H1 (cell line): ENCODE measurements at regions not wholly inside any gene's neighbourhood (a gene's known extent, or its start where the extent isn't known, plus 50 kb on each side); places are given as distances from the start of the nearest gene placed in this dataset.
"Not testable (repeated sequence)": the region's sequence is repeated elsewhere in the genome, so short reads cannot be mapped to it uniquely, and the experiment has no call there.

Source experiments
- CTCF ChIA-PET: fragments of 300-600 bp; sonication (Branson Sonifier 250); formaldehyde crosslinking; loops from one replicate; lab custom pipeline; 2021; ENCODE audit not compliant: partially characterized antibody; lab: Charles Lee
- POLR2A ChIA-PET: fragments of 300-600 bp; sonication (Branson Sonifier 250); formaldehyde crosslinking; loops from one replicate; lab custom pipeline; 2021; ENCODE audit warnings: inconsistent platforms; ENCODE audit not compliant: partially characterized antibody; lab: Charles Lee
- DNase-seq, 2 experiments: peaks; one replicate each; pipeline versions ENCODE4 v3.0.0 to v3.0.0-alpha.2; 2010 to 2022; ENCODE audit warnings: low spot score in 2 of 2, low read depth in 1 of 2, mixed read lengths in 1 of 2
- FAIRE-seq: peaks from 2 replicates; lab custom pipeline; 2011; peaks lifted over from hg19 to GRCh38; lab: Jason Lieb, UNC
- H2AFZ ChIP-seq: 2 replicates; pipeline ENCODE4 v1.8.1; 2012; ENCODE audit warnings: low read length, inconsistent platforms
- H2AK5ac ChIP-seq: 2 replicates; pipeline ENCODE4 v1.6.1; 2013; ENCODE audit warnings: low read depth, low read length
- H2BK120ac ChIP-seq: replicated peaks from 2 replicates; pipeline ENCODE3; 2013; ENCODE audit warnings: low read depth, low read length, inconsistent platforms
- H2BK12ac ChIP-seq: 2 replicates; pipeline ENCODE4 v1.6.1; 2013; ENCODE audit warnings: low read depth, low read length
- H2BK15ac ChIP-seq: 2 replicates; pipeline ENCODE4 v1.6.1; 2013; ENCODE audit warnings: low read length
- H2BK20ac ChIP-seq: 2 replicates; pipeline ENCODE4 v1.6.1; 2013; ENCODE audit warnings: low read length
- H2BK5ac ChIP-seq: 2 replicates; pipeline ENCODE4 v1.6.1; 2013; ENCODE audit warnings: low read depth, low read length
- H3K14ac ChIP-seq: 2 replicates; pipeline ENCODE4 v1.6.1; 2013; ENCODE audit warnings: inconsistent platforms; ENCODE audit not compliant: insufficient read length
- H3K18ac ChIP-seq: 2 replicates; pipeline ENCODE4 v1.6.1; 2013; ENCODE audit warnings: low read length; ENCODE audit errors: extremely low read depth
- H3K23ac ChIP-seq: 2 replicates; pipeline ENCODE4 v1.6.1; 2013; ENCODE audit warnings: inconsistent platforms; ENCODE audit not compliant: insufficient read length
- H3K23me2 ChIP-seq: 2 replicates; pipeline ENCODE4 v1.6.1; 2013; ENCODE audit warnings: low read depth, low read length
- H3K27ac ChIP-seq: 2 replicates; pipeline ENCODE4 v1.6.1; 2011; ENCODE audit warnings: low read depth, low read length, inconsistent platforms
- H3K27me3 ChIP-seq, 4 experiments: replicated peaks in 1 of 4; 1 replicate in 1 of 4; 2 replicates in 3 of 4; pipeline versions ENCODE4 v1.6.1 to v1.8.1; 2011 to 2013; ENCODE audit warnings: low read length in 3 of 4, mild to moderate bottlenecking in 3 of 4, inconsistent platforms in 2 of 4, mixed read lengths in 2 of 4, moderate library complexity in 1 of 4; ENCODE audit not compliant: control insufficient read depth in 3 of 4, insufficient read depth in 3 of 4; ENCODE audit errors: extremely low read depth in 1 of 4
- H3K36me3 ChIP-seq, 4 experiments: 2 replicates each; pipeline versions ENCODE4 v1.6.1 to v1.8.1; 2011 to 2013; ENCODE audit warnings: mild to moderate bottlenecking in 4 of 4, low read length in 3 of 4, moderate library complexity in 2 of 4, control low read depth in 1 of 4, inconsistent platforms in 1 of 4; ENCODE audit not compliant: insufficient read depth in 4 of 4, control insufficient read depth in 2 of 4
- H3K4ac ChIP-seq: replicated peaks from 2 replicates; pipeline ENCODE3; 2013; ENCODE audit warnings: low read length, low read depth, mixed read lengths, inconsistent platforms; ENCODE audit not compliant: insufficient read length
- H3K4me1 ChIP-seq, 4 experiments: replicated peaks in 1 of 4; 1 replicate in 1 of 4; 2 replicates in 3 of 4; pipeline versions ENCODE4 v1.6.1 to v1.8.1; 2011 to 2013; ENCODE audit warnings: low read length in 3 of 4, inconsistent platforms in 2 of 4, mixed read lengths in 1 of 4; ENCODE audit not compliant: insufficient read depth in 4 of 4, control insufficient read depth in 3 of 4
- H3K4me2 ChIP-seq, 2 experiments: 2 replicates each; pipeline versions ENCODE4 v1.6.1 to v1.8.1; 2011 to 2013; ENCODE audit warnings: low read depth in 2 of 2, low read length in 2 of 2, control low read depth in 1 of 2, inconsistent platforms in 1 of 2, mild to moderate bottlenecking in 1 of 2; ENCODE audit not compliant: insufficient read depth in 1 of 2
- H3K4me3 ChIP-seq, 4 experiments: fragments of 200-600, 300-600 bp in 1 of 4; sonication (generic), shearing (Covaris generic), sonication (Bioruptor Twin) in 1 of 4; 2 replicates each; pipeline versions ENCODE4 v1.5.1 to v1.8.1; 2011 to 2016; ENCODE audit warnings: low read length in 4 of 4, low read depth in 3 of 4, control low read depth in 2 of 4, inconsistent platforms in 2 of 4, mild to moderate bottlenecking in 2 of 4, mixed read lengths in 1 of 4, moderate library complexity in 1 of 4; ENCODE audit not compliant: insufficient read depth in 2 of 4; ENCODE audit errors: extremely low read depth in 1 of 4
- H3K56ac ChIP-seq: replicated peaks from 2 replicates; pipeline ENCODE3; 2013; ENCODE audit warnings: low read depth, mild to moderate bottlenecking, mixed read lengths, low read length, inconsistent platforms; ENCODE audit not compliant: insufficient read length
- H3K79me1 ChIP-seq: 2 replicates; pipeline ENCODE4 v1.6.1; 2013; ENCODE audit warnings: low read depth, low read length, control low read depth
- H3K79me2 ChIP-seq, 2 experiments: 2 replicates each; pipeline versions ENCODE4 v1.6.1 to v1.8.1; 2012 to 2013; ENCODE audit warnings: low read length in 2 of 2, mild to moderate bottlenecking in 2 of 2, inconsistent platforms in 1 of 2; ENCODE audit not compliant: insufficient read depth in 2 of 2, control insufficient read depth in 1 of 2
- H3K9ac ChIP-seq, 4 experiments: replicated peaks in 1 of 4; 1 replicate in 1 of 4; 2 replicates in 3 of 4; pipeline versions ENCODE4 v1.6.1 to v1.8.1; 2011 to 2013; ENCODE audit warnings: low read depth in 3 of 4, low read length in 3 of 4, control low read depth in 2 of 4, mild to moderate bottlenecking in 2 of 4, moderate library complexity in 2 of 4, inconsistent platforms in 1 of 4; ENCODE audit errors: extremely low read depth in 1 of 4
- H3K9me3 ChIP-seq, 2 experiments: 2 replicates each; pipeline versions ENCODE4 v1.6.1 to v1.8.1; 2012 to 2013; ENCODE audit warnings: mild to moderate bottlenecking in 2 of 2, moderate library complexity in 2 of 2, control low read depth in 1 of 2, inconsistent platforms in 1 of 2, low read depth in 1 of 2, low read length in 1 of 2, mixed read lengths in 1 of 2; ENCODE audit not compliant: insufficient read depth in 2 of 2
- H4K20me1 ChIP-seq, 2 experiments: replicated peaks in 1 of 2; 2 replicates each; pipeline versions ENCODE3 to v1.8.1; 2011 to 2013; ENCODE audit warnings: inconsistent platforms in 2 of 2, low read length in 2 of 2, mild to moderate bottlenecking in 1 of 2; ENCODE audit not compliant: insufficient read depth in 2 of 2, control insufficient read depth in 1 of 2
- H4K5ac ChIP-seq: 2 replicates; pipeline ENCODE4 v1.6.1; 2013; ENCODE audit warnings: low read length, low read depth, mixed read lengths, inconsistent platforms; ENCODE audit not compliant: insufficient read length
- H4K8ac ChIP-seq: 2 replicates; pipeline ENCODE4 v1.8.0; 2013; ENCODE audit warnings: mild to moderate bottlenecking, moderate library complexity, low read length, inconsistent platforms; ENCODE audit not compliant: insufficient read depth; ENCODE audit errors: extremely low read depth
- H4K91ac ChIP-seq: replicated peaks from 2 replicates; pipeline ENCODE3; 2013; ENCODE audit warnings: low read length, mixed read lengths, inconsistent platforms; ENCODE audit not compliant: insufficient read length
- WGBS, 2 experiments: shearing (Covaris generic) in 1 of 2; methylation state at CpG; one replicate each; pipeline versions ENCODE4 v1.1.6 to v1.1.7; 2013 to 2015; ENCODE audit warnings: low lambda C conversion rate in 2 of 2, mixed read lengths in 2 of 2, inconsistent platforms in 1 of 2, low coverage in 1 of 2, missing lambda C conversion rate in 1 of 2; ENCODE audit not compliant: insufficient replicate concordance in 2 of 2, insufficient coverage in 1 of 2, insufficient read length in 1 of 2; ENCODE audit errors: extremely low coverage in 1 of 2, missing lambda C conversion rate in 1 of 2; 5-methylcytosine and 5-hydroxymethylcytosine counted together

DNA sequence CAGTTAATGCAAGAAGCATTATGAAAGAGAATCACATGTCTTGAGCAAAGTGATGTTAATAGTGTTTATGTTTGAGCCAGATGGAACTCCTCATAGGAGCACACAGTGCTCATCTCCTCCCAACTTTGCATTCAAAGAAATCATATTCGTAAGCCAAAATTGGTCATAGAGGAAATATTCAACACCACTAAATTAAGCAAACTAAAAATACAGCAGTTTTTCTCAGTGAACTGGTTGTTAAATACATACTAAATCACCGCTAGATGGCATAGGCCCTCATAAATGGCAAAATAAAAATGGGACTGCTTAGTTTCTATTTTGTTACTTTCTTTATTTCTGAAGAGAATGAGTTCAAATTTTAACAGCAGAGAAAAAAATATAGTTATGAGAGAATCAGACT is 114.3 kb downstream of the SYT15 start:
- H3K79me2 ChIP-seq, H3K9me3 ChIP-seq, H4K20me1 ChIP-seq, H2BK12ac ChIP-seq, H4K8ac ChIP-seq, H3K4me2 ChIP-seq, H3K79me1 ChIP-seq, H3K23ac ChIP-seq, H3K27me3 ChIP-seq, H2BK120ac ChIP-seq, H4K5ac ChIP-seq, H3K18ac ChIP-seq, H3K4ac ChIP-seq, H3K9ac ChIP-seq, H3K36me3 ChIP-seq, H3K27ac ChIP-seq, H3K56ac ChIP-seq, H3K14ac ChIP-seq, H2AK5ac ChIP-seq, H2BK20ac ChIP-seq, H3K23me2 ChIP-seq, H3K4me3 ChIP-seq, H2AFZ ChIP-seq, H4K91ac ChIP-seq, H2BK5ac ChIP-seq, H3K4me1 ChIP-seq, POLR2A ChIA-PET, H2BK15ac ChIP-seq, FAIRE-seq, CTCF ChIA-PET, DNase-seq: not testable (repeated sequence)
- WGBS, 2 experiments: 0% methylated on average over 1 of the region's 2 CpGs; no CpG with 5 or more reads in 1 of the 2 experiments

DNA sequence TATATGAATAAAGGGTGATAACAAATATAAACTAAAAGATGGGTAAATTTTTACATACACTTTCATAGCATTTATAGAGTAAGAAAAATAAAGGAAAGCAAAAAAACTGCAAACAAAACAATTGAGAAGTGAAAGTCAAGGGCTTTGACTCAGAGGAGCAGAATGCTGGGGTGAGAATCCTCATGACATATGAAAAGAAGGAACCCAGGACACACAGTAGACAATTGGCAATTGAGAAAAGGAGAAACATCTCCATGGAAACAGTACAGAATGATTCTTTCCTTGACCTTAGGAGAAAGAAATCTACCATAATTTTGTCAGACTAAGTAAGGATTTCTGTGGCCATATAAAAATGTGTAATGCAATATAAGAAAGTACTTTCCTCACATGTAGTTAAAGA is 138.3 kb downstream of the SYT15 start:
- H4K91ac ChIP-seq, H2BK120ac ChIP-seq, H2BK5ac ChIP-seq, H4K8ac ChIP-seq, H4K5ac ChIP-seq, H2BK20ac ChIP-seq, H3K4me2 ChIP-seq, H3K4me3 ChIP-seq, POLR2A ChIA-PET, DNase-seq, H2BK12ac ChIP-seq, H3K18ac ChIP-seq, H2BK15ac ChIP-seq, H3K23me2 ChIP-seq, H3K4ac ChIP-seq, H3K9me3 ChIP-seq, H3K79me1 ChIP-seq, H3K27me3 ChIP-seq, H3K79me2 ChIP-seq, H3K23ac ChIP-seq, H3K27ac ChIP-seq, H3K56ac ChIP-seq, CTCF ChIA-PET, H2AFZ ChIP-seq, H3K14ac ChIP-seq, H3K4me1 ChIP-seq, H3K36me3 ChIP-seq, H3K9ac ChIP-seq, H2AK5ac ChIP-seq, FAIRE-seq, H4K20me1 ChIP-seq: not testable (repeated sequence)
